GM21825 (cell line): ENCODE measurements at regions not wholly inside any gene's neighbourhood (a gene's known extent, or its start where the extent isn't known, plus 50 kb on each side); places are given as distances from the start of the nearest gene placed in this dataset.

Source experiments
- ATAC-seq: cut with Tn5 transposase; IDR thresholded peaks from one replicate; pipeline ENCODE4 v1.9.1; 2021; ENCODE audit warnings: mild to moderate bottlenecking, moderate library complexity; ENCODE audit not compliant: unreplicated experiment

DNA sequence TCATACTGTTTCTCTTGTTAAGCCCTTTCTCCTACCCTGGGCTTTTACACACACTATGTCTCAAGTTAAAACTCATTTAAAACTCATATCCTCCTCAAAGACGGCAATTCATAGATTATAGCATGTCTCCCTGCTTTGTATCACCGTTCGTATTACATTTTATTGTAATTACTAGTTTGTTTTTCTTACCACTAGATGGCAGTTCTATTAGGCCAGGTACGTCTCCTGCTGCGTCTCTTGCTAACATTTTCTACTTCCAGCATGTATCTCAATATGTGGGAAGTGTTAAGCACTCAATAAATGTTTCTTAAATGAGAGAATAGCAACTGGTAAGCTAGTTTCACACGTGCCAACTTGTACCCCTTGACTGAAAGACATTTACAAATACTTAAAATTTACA lies 450.3 kb upstream of the PCDH7 start:
- no peak for ATAC-seq

DNA sequence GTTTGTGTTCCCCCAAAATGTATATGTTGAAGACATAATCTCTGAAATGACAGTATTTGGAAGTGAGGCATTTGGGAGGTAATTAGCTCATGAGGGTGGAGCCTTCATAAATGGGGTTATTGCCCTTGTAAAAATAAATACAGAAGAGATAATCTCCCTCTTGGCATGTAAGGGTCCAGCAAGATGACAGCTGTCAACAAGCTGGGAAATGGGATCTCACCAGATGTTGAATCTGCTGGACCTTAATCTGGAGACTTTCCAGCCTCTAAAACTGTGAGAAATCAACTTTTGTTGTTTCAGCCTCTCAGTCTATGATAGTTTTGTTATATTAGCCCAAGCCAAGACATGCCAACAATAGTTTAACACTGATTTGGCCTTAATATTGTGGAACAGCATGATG lies 438.2 kb upstream of the PCDH7 start:
- ATAC-seq, result no peak

DNA sequence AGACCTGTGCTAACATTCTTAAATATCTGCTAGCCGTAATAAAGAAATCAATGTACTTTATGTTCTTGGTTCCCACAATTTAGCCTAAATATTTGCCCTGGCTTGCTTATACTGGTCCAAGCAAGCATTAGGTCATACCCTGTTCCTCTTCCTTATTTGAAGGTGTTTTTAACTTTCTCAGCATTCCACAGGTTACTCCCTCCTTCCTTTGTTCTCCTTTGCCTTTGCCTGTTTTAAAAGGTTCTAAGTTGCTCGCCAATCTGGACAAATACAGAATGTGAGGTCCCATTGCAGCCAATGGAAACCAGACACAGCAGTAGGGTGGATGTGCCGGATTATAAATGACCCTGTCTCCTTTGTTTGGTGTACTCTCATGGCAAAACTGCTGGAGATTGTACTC lies 436.8 kb upstream of the PCDH7 start:
- no peak for ATAC-seq

DNA sequence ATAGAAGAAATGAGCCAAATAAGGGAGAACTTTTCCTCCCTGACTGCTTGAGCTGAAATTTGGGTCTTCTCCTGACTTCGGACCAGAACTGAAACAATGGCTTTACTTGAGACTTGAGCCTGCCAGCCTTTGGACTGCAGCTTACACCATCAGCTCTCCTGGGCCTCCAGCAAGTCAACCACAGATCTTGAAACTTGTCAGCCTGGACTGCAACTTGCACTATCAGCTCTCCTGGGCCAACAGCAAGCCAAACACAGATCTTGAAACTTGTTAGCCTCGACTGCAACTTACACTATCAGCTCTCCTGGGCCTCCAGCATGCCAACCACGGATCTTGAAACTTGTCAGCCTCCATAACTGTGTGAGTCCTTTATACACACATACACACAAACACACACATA lies 425.9 kb upstream of the PCDH7 start:
- ATAC-seq, result no peak

DNA sequence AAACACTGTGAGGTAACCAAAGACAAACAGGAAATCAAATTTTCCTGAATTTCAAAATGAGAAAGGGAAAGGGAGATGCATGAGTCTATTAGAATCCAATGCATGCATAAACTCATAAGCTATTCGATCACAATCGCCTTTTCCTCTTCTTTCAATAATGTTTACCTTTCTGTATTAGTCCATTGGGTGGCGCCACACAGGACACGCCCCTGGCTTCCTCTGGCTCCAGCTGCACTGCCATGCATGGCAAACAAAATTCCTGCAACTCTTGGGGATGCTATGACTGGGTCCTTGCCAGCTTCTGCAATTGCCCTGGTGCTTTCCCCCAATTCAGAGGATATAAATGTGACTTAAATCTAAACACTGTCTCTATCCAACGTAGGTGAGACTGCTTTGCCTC lies 424.5 kb upstream of the PCDH7 start:
- ATAC-seq, result no peak

DNA sequence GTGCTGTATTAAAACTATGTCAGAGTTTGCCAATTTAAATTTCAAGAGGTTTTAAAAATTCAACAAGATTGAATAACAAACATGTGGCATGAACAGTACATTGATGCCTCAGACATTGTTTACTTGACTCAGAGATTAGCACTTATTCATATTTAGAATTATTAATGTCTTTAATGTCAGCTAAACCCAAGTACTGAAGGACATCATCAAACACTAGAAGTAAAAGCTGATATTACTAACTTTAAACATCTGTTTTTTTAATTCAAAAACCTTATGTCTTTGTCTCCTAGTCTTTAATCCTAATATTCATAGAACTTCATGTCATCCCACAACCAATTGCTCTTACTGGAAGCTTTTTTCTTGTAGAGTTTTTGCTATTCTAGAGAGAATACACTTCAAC lies 406.2 kb upstream of the PCDH7 start:
- ATAC-seq, result no peak

DNA sequence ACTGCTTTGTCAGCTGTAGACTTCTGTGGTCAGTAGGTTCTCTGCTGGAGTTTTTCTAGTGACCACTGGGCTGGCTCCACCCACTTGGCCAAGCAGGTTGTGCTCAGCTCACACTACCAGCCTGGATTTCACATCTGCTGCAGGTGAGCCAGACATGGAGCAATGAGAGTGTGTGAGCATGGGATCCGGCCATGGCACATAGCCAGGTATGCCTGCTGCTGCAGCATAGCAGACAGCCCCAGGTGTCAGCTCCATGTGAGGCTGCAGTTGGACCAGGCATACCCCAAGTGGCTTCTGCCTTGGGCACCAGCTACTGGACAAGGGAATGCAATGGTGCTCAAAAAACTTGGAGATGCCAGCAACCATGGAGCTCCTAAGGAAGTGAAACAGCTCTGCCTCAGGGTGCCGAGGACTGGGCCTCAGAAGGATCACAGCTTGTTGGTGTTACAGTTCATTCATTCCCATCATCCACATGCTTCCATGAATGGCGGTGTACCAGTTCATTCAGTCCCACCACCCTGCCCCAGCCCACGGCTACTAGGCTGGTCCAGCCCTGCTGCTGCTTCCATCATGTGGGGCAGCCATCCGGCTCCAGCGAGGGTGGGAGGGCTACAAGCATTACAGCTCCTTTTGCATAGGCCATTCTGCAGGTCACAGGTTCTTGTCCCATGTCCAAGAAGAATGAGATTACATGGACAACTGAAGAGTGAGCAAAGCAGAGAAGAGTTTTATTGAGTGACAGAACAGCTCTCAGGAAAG lies 389.1 kb upstream of the PCDH7 start:
- ATAC-seq, result no peak

DNA sequence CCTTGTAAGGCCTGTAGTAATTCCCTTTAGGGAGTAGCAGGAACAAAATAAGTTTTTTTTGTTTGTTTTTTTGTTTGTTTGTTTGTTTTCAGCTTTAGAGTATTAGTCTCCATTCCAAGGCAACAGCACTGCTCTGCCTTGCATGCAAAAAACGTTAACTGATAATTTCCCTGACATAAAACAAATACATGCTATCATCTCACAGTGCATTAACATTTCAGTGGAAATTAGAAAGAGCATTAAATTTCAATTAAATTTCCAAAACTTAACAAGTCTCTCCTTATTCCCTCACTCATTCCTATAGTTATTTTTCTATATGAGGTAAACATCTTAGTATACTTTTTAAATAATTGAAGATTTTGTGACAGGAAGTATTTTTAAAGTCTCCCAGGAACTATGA lies 378.4 kb upstream of the PCDH7 start:
- no peak for ATAC-seq

DNA sequence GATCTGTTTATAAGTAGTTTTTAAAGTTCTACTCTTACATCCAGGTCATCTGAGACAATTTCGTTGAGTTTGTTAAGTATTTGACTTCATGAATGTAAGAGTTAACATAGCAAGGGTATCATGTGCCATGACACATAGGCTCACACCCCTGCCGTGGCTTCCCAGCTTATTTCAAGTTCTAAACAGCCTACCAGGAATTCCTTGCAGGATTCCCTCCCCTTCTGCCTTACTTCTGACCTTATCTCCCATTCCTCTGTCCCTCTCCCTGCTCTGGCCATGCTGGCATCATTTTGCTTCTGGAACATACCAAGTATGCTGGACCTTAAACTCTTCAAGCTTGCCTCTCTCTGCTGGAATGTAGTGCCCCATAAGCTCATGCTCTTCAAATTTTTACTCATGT lies 369.9 kb upstream of the PCDH7 start:
- ATAC-seq, result no peak

DNA sequence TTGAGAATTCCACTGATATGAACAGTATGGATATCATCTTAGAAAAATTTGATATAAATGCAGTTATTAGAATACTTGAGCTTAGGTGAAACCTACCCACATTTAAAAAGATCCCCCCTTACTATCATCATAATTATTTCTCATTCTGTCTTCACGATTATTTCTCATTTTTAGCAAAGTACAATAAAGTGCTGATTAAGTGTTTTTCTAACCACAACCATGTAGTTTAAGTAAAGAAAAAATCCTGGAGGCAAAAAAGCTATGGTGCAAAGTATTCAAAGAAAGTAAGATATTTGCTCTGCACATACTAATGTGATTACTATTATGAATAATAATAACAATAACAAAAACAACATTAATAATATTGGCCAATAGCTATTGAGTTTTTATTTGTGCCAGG lies 365.6 kb upstream of the PCDH7 start:
- ATAC-seq, result no peak

DNA sequence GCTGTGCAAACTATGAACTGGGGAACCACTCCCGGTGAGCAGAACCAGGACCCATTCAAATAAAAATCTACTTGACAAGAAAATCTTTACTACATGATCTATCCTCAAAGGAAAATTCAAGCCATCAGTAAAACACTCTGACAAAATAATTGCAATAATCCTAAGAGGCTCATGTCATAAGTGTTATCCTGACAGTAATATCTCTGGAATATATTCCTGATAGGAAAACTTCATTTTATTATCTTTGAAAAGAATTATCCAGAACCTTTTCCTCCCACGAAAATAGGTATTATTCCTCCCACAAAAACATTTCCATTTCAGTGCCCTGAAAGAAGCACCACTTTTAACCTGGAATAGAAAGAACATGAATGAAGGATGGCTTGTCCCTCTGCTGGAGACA lies 357.7 kb upstream of the PCDH7 start:
- no peak for ATAC-seq

DNA sequence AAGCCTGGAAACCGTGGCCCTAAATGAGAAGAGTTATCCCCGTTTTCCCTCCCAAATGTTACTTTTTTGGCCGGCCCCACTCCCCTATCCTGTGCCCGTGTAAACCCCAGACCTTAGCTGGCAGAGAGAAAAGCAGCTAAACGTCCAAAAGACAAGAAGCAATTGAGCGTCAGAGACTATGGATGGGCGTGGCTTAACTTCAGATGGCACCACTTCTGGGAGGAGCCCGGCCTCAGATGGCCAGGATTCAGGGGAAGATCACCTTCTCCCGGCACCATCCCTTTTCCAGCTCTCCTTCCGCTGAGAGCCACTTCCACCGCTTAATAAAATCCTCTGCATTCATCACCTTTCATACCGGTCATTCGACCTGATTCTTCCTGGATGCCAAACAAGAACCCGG lies 350.1 kb upstream of the PCDH7 start:
- no peak for ATAC-seq

DNA sequence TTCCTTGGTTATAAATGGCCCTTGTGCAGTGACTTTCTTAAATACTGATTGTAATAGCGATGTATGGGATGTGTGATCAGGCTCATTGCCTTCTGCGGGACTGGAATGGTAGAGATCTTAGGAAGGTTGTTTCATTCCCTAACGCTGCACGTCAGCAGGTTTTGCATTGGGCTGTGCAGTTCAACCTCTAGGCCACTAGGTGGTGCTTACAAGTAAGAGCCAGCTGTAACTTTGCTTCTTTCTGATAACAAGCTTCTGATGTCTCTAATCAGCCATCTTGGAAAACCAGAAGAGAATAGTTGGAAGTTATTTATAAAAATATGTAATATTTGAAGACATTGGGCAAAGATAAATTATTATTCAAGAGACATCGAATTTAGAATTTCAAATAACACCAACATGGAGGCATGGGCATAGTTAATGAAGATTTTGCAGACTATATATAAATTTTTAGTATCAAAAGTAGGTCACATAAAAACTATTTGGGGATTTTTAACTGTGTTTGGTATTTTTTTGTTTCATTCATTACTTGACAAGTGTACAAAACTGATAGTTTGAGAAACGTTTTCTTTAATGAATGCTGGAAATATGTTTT lies 339.7 kb upstream of the PCDH7 start:
- peak; percentile 85 for ATAC-seq

DNA sequence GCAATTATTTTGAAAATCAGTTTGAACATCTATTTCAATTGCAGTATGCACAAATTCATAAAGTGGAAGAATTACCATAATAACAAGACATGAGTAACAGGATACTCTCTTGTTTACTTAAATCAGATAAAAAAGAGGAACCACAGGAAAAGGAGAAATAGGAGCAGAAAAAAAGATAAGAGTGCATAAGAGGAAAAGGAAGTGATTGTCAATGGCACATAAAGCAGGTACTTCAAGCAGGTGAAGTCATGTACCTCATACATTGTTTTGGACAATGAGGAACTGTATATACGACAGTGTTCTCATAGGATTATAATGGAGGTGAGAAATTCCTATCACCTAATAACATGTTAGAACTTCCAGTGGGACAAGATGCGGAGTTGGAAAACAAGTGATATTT lies 334.5 kb upstream of the PCDH7 start:
- no peak for ATAC-seq

DNA sequence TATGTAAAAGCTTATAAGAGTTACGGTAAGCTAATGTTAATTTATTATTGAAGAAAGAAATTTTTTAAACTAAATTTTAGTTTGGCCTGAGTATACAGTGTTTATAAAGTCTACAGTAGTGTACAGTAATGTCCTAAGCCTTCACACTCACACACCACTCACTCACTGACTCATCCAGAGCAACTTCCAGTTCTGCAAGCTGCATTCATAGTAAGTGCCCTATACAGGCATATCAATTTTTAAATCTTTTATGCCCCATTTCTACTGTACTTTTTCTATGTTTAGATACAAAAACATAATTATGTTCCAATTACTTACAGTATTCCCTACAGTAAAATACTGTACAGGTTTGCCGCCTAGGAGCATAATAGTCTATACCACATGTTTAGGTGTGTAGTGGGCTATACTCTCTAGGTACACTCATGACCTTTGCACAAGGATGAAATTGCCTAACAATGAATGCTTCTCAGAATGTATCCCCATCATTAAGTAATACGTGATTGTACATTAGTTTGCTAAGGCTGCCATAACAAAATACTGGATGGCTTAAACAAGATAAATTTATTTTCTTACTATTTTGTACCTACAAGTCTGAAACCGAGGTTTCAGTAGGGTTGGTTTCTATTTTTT lies 333.8 kb upstream of the PCDH7 start:
- ATAC-seq, result no peak

DNA sequence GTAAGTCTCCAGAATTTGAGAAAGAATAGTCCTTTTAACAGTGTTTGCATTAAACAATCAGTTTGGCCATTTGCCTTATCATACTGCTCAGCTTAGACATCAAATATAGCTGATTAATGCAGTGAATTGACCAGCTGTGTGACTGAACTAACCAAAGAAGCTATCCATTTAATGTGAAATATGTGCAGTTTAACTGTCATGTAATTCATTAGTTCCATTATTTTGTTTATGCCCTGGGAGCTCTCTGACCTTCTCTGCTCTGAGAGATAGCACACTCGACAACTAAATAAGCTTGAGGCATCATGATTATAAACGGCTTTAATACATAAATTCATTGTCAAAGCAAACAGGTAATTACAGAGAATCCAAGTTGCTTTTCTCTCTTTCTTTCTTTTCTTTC lies 324.3 kb upstream of the PCDH7 start:
- no peak for ATAC-seq

DNA sequence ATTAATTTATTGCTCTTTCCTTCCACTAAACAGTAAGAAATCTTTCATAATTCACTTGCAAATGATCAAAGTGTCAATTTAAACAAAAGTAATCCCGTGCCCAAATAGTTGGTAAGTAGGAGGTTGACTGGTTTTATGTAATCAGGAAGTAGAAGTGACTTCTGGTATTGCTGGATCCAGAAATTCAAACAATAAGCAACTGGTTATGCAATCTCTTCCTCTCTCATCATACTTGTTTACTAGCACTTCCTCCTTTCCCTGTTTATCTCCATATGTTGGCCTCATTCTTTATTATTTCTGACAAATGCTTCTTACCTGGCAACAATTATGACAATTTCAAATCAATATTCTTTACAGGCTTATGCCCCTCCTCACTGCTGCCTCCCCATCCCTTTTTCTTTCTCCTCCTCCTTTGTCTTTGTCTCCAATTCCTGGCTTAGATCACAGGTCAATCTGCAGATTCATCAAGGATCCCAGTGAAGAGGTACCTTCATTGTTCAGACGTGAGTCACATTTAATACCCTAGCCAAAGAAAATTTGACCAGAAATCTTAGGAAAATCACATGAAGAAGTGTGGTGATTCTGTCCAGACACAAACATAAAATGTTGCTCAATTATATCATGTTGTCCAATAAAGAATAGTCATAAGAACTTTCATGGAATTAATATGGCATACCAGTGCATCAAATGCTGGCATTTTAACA lies 323.2 kb upstream of the PCDH7 start:
- ATAC-seq, result no peak

DNA sequence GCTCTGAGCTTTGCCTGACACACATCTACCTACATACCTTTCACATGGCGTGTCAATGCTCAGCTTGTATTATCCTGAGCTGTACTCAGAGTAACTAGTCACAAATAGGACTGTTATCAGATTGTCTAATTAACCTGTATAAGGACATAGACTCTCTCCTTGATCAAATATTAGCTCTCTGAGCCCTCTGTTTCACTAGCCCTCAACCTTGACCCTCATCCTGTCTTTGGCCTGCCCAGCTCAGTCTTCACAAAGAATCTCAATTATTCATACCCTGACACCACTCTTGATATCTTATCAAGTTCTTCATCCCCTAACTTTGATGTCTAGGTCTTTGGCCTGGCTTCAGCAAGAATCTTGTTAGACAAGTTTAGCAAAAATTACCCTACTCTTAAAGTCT lies 320.7 kb upstream of the PCDH7 start:
- ATAC-seq, result no peak

DNA sequence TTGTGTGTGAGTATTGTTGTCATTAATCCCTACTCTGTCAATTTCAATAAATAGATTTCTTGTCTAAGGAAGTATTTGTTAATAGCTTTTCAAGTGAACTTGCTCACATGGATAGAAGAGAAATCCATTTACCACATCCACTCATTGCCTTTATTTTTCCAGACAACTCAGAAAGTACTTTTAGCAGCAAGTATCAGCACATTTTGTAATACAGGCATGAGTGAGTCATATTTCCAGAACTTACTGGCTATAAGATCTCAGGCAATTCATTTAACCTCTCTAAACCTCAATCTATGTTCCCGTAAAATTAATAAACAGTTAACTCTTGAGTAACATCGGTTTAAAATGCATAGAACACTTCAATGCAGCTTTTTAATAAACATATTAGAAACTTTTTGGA lies 317.9 kb upstream of the PCDH7 start:
- no peak for ATAC-seq

DNA sequence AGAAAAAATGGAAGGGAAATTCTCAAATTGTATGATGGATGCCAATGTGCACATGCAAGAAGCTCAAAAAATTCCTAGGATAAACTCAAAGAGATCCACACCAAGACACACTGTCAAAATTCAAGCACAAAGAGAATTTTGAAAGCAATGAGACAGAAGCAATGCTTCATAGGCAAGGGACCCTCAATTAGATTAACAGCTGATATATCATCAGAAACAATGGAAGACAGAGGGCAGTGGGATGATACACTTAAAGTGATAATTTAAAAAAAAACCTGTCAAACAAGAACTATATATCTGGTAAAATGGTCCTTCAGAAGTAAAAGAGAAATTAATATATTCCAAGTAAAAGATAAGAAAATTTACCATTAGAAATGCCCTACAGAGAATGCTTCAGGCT lies 306.3 kb upstream of the PCDH7 start:
- no peak for ATAC-seq

DNA sequence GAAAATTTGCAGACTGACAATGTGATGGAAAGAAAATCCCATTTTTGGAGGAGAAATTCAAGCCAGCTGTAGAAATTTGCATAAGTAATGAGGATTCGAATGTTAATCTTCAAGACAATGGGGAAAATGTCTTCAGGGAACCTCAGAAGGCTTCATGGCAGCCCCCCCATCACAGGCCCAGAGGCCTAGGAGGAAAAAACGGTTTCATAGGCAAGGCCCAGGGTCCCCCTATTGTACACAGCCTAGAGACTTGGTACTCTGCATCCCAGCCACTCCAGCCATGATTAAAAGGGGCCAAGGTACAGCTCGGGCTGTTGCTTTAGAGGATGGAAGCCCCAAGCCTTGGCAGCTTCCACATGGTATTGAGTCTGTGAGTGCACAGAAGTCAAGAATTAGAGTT lies 303.6 kb upstream of the PCDH7 start:
- ATAC-seq, result no peak

DNA sequence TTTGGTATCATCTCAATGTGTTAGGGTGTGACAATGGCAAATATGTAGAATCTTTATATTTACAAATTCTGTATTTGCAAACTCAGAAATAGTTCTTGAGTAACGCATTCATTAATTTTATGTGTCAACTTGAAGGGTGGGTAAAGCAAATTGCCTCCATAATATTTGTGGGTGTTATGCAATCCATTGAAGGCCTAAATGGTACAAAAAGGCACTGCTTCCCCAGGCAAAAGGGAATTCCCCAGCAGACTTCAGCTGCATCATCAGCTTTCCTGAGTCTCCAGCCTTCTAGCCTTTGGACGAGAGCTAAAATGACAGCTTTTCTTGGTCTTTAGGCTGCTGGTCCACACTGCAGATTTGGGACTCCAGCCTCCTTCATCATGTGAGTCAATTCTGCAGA lies 292.2 kb upstream of the PCDH7 start:
- ATAC-seq, result no peak
